Astrocyte of the cerebellum (primary cell): ENCODE measurements at regions not wholly inside any gene's neighbourhood (a gene's known extent, or its start where the extent isn't known, plus 50 kb on each side); places are given as distances from the start of the nearest gene placed in this dataset.

Experiments
- DNase-seq: peaks from one replicate; pipeline ENCODE4 v3.0.0-alpha.2; 2011; ENCODE audit warnings: low read depth
- H3K4me3 ChIP-seq: 2 replicates; pipeline ENCODE4 v1.5.1; 2011; ENCODE audit warnings: mild to moderate bottlenecking, low read depth, low read length, moderate library complexity
- in situ Hi-C: cut with HindIII; loops from 2 replicates; pipeline ENCODE4 v1.10.0; 2017; ENCODE audit warnings: low sequenced_read_pairs
- TF ChIP-seq, protein P1 (sequence below): IDR thresholded peaks from 2 replicates; pipeline ENCODE4 v1.5.1; 2012; ENCODE audit warnings: low read length, low read depth, moderate library complexity, mild to moderate bottlenecking; ENCODE audit errors: missing control alignments

DNA sequence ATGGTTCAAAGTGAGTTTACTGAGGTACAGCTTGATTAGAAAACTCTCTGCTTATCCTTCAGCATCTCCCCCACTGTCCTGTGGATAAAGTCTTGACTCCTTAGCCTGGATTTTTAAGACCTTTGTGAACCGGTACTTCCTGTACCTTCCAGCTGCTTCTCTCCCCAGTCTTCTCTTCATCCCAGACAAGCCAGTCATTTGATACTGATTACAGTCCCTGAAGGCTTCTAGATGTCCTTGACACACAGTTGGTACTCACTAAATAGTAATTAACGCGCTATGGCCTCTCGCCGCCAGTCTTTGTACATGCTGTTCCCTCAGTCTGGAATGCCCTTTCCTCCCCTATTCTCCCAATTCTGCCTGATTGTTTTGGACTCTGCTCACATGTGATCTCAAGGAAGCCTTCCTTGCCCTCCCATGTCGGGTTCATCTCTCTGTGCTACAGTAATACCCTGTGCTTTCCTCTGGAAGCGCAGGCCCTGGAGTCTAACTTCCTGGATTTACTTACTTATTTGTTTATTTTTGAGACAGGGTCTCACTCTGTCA is 50.6 kb upstream of the PTGR2 start:
- H3K4me3 ChIP-seq: no peak overlapping the region
- in situ Hi-C loops: no loop called here
- TF ChIP-seq, protein P1, sequence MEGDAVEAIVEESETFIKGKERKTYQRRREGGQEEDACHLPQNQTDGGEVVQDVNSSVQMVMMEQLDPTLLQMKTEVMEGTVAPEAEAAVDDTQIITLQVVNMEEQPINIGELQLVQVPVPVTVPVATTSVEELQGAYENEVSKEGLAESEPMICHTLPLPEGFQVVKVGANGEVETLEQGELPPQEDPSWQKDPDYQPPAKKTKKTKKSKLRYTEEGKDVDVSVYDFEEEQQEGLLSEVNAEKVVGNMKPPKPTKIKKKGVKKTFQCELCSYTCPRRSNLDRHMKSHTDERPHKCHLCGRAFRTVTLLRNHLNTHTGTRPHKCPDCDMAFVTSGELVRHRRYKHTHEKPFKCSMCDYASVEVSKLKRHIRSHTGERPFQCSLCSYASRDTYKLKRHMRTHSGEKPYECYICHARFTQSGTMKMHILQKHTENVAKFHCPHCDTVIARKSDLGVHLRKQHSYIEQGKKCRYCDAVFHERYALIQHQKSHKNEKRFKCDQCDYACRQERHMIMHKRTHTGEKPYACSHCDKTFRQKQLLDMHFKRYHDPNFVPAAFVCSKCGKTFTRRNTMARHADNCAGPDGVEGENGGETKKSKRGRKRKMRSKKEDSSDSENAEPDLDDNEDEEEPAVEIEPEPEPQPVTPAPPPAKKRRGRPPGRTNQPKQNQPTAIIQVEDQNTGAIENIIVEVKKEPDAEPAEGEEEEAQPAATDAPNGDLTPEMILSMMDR: no peak
- no peak for DNase-seq

DNA sequence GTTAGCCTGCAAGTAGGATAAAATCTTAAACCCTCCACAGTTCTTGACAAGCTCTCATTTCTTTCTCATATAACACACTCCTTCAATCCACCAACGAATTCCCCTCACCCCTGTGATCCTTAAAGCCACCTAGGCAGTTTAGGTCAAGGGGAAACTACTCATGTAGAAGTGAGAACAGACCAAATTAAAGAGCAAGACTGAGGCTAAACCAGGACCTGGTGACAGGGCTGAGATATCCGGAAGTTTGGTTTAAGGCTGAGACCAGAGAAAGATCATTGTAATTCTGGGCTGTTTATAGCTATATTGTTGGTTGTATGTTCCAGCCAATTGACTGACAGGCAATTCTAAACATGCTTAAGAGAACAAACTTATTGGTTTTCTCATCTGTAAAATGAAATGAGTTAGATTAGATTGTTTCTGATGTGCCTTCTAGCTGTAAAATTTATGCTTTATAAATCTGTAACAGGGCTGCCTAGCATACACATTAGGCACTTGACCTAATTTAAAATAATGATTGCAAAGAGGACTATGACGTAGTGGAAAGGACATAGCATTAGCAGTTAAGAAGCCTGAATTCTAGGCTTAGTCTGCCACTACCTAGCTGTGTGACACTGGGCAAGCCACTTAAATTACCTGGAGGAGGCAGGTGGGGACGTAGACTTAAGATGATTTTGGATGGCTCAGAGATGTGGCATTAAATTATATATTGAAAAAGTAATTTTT is 53.9 kb upstream of the PTGR2 start:
- in situ Hi-C loops: loop anchor here (5.0 kb wide), 1 partner anchor 45 kb away; no protein-coding TSS in a partner anchor
- no peak overlapping the region for H3K4me3 ChIP-seq
- DNase-seq: no peak

DNA sequence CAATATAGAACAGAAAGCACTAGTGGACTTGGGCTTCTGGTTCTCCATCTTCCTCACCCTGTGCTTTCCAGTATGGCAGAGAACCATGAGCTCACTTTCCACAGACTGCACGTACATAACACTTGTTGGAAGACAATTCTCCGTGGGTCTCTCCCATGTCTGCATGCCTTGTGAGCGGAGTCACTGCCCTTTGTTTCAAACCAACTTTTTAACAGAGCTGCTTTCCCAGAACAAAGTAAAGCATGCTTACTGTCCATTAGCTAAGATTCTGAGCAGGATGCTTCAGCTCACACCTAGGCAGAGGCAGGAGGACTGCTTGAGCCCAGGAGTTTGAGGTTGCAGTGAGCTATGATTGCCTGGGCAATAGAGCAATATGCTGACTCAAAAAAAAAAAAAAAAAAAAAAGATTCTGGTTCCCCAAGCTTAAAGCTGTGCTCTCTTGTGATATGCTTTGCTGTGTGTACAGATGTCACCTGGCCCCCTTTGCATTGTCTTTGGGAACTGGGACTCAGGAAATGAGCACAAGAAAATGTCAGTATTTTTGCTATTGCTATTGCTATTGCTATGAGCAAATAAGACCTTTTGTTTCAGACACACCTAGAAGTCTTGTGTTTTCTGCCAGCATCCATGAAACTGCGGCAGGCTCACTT is 54.6 kb upstream of the PTGR2 start:
- no peak for DNase-seq
- no peak overlapping the region for H3K4me3 ChIP-seq
- in situ Hi-C loops: loop anchor here (5.0 kb wide), 1 partner anchor 45 kb away; no protein-coding TSS in a partner anchor
- TF ChIP-seq, protein P1: no peak

More for the DNA sequence above, 53.9 kb upstream of the PTGR2 start:
- TF ChIP-seq, protein P1: no peak

DNA sequence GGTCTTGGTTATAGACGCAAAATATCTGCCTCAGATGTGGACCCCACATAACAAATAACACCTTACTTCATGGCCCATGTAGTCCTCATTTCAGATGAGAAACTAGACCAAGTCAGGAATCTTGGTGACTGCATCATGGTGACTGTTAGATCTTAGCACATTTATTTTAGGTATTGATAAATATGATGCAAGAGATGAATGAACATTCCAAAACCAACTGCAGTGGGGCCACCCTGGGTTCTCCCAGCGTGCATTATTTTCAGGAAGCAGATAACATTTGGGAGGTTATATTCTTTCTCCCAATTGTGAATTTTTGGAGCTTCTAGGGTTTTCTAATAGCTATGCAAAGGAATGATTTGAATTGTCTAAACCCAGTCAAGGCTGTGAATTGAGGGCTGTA is 55.2 kb upstream of the PTGR2 start:
- DNase-seq: no peak
- TF ChIP-seq, protein P1: no peak
- no peak overlapping the region for H3K4me3 ChIP-seq
- in situ Hi-C loops: loop anchor here (5.0 kb wide), 1 partner anchor 46 kb away; no protein-coding TSS in a partner anchor

DNA sequence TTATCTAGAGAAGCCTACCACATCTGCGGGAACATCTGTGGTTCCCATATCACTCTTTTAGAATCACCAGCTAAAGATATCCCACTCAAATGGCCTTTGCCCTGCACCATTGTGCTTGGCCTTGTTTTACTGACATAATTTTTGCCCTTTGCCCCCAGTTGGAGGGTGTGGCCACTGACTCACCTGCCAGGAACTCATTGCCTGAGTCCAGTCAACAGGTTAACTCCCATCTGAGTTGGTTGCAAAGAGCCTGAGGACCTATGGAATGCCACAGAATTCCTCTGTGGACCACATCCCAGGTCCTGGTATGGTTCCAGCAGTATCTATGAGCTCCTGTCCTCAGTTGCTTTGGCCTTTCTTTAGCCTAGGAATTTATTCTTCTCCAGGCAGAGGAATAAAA is 55.7 kb upstream of the PTGR2 start:
- no peak overlapping the region for H3K4me3 ChIP-seq
- TF ChIP-seq, protein P1: no peak
- in situ Hi-C loops: loop anchor here (5.0 kb wide), 1 partner anchor 46 kb away; no protein-coding TSS in a partner anchor
- peak; percentile 62 for DNase-seq

DNA sequence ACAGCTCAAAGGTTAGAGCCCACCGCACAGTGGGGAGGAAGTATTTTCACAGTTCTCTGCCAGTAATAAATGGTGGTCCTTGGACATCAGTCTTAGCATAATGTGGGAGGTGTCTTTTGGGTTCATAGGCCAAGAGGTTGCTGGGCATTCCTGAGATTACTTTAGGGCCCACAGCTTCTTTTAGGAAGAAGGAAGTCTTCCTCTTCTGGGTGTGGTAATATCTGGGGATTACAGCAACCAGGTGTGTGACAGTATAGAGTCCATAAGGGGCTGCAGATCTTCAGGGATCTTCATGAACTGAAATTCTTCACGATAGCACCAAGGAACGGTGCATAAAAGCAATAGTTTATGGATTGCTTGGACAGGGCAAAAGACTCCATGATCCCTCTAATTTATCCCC is 56.2 kb upstream of the PTGR2 start:
- no peak overlapping the region for H3K4me3 ChIP-seq
- no peak for DNase-seq
- in situ Hi-C loops: loop anchor here (5.0 kb wide), 1 partner anchor 47 kb away; no protein-coding TSS in a partner anchor
- TF ChIP-seq, protein P1: no peak
